Neural progenitor cell (in vitro differentiated cells): ENCODE measurements at regions not wholly inside any gene's neighbourhood (a gene's known extent, or its start where the extent isn't known, plus 50 kb on each side); places are given as distances from the start of the nearest gene placed in this dataset.

ENCODE experiments used
- EZH2 ChIP-seq: fragments of 200-600 bp; sonication (generic); IDR thresholded peaks from 2 replicates; pipeline ENCODE4 v1.6.1; 2017; ENCODE audit warnings: antibody characterized with exemption, mild to moderate bottlenecking, moderate library complexity
- TF ChIP-seq, protein P1 (sequence below): fragments of 200-600 bp; sonication (generic); IDR thresholded peaks from 2 replicates; pipeline ENCODE4 v1.5.1; 2017; ENCODE audit warnings: antibody characterized with exemption, mild to moderate bottlenecking

GRCh38 chr7:145152589-145152988 is 316.7 kb upstream of the TPK1 start:
- no peak for TF ChIP-seq EZH2
- TF ChIP-seq, protein P1, sequence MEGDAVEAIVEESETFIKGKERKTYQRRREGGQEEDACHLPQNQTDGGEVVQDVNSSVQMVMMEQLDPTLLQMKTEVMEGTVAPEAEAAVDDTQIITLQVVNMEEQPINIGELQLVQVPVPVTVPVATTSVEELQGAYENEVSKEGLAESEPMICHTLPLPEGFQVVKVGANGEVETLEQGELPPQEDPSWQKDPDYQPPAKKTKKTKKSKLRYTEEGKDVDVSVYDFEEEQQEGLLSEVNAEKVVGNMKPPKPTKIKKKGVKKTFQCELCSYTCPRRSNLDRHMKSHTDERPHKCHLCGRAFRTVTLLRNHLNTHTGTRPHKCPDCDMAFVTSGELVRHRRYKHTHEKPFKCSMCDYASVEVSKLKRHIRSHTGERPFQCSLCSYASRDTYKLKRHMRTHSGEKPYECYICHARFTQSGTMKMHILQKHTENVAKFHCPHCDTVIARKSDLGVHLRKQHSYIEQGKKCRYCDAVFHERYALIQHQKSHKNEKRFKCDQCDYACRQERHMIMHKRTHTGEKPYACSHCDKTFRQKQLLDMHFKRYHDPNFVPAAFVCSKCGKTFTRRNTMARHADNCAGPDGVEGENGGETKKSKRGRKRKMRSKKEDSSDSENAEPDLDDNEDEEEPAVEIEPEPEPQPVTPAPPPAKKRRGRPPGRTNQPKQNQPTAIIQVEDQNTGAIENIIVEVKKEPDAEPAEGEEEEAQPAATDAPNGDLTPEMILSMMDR = peak; percentile 29
